H9 (cell line): ENCODE measurements at regions not wholly inside any gene's neighbourhood (a gene's known extent, or its start where the extent isn't known, plus 50 kb on each side); places are given as distances from the start of the nearest gene placed in this dataset.

Experiments used
- DNase-seq: peaks from one replicate; pipeline ENCODE4 v3.0.0-alpha.2; 2017
- H2AFZ ChIP-seq: one replicate; pipeline ENCODE4 v1.6.1; 2013; ENCODE audit warnings: mild to moderate bottlenecking, low read length, control low read depth, moderate library complexity
- H2AK5ac ChIP-seq: 2 replicates; pipeline ENCODE4 v1.6.1; 2013; ENCODE audit warnings: low read length, control low read depth, mixed read lengths; ENCODE audit not compliant: insufficient read length
- H2BK120ac ChIP-seq: one replicate; pipeline ENCODE4 v1.6.1; 2013; ENCODE audit warnings: low read depth, mild to moderate bottlenecking, low read length, control low read depth, inconsistent platforms; ENCODE audit not compliant: poor library complexity, severe bottlenecking
- H2BK12ac ChIP-seq: 2 replicates; pipeline ENCODE4 v1.6.1; 2013; ENCODE audit warnings: low read length, control low read depth, mixed read lengths, low read depth; ENCODE audit not compliant: insufficient read length
- H2BK15ac ChIP-seq: 2 replicates; pipeline ENCODE4 v1.6.1; 2013; ENCODE audit warnings: low read depth, low read length, control low read depth
- H2BK20ac ChIP-seq: one replicate; pipeline ENCODE4 v1.6.1; 2013; ENCODE audit warnings: low read depth, mild to moderate bottlenecking, low read length, control low read depth, inconsistent platforms; ENCODE audit not compliant: poor library complexity, severe bottlenecking
- H2BK5ac ChIP-seq: 2 replicates; pipeline ENCODE4 v1.6.1; 2013; ENCODE audit warnings: low read length, control low read depth, mixed read lengths; ENCODE audit not compliant: insufficient read length
- H3K14ac ChIP-seq: 2 replicates; pipeline ENCODE4 v1.6.1; 2013; ENCODE audit warnings: low read length, control low read depth; ENCODE audit not compliant: insufficient read depth
- H3K18ac ChIP-seq: 2 replicates; pipeline ENCODE4 v1.6.1; 2013; ENCODE audit warnings: low read depth, mild to moderate bottlenecking, mixed read lengths, low read length, control low read depth; ENCODE audit not compliant: insufficient read length
- H3K23ac ChIP-seq: 2 replicates; pipeline ENCODE4 v1.6.1; 2013; ENCODE audit warnings: low read length, control low read depth, mixed read lengths, low read depth; ENCODE audit not compliant: insufficient read length
- H3K23me2 ChIP-seq: 2 replicates; pipeline ENCODE4 v1.6.1; 2013; ENCODE audit warnings: low read depth, mild to moderate bottlenecking, mixed read lengths, low read length, control low read depth; ENCODE audit not compliant: insufficient read length, poor library complexity, severe bottlenecking
- H3K27ac ChIP-seq: 2 replicates; pipeline ENCODE4 v1.5.1; 2013; ENCODE audit warnings: low read length, control low read depth, mixed read lengths, low read depth; ENCODE audit not compliant: insufficient read length
- H3K27me3 ChIP-seq: 2 replicates; pipeline ENCODE4 v1.6.1; 2013; ENCODE audit warnings: low read length, control low read depth, inconsistent platforms; ENCODE audit not compliant: insufficient read depth
- H3K4ac ChIP-seq: 2 replicates; pipeline ENCODE4 v1.6.1; 2013; ENCODE audit warnings: low read depth, mild to moderate bottlenecking, control low read depth, inconsistent platforms, low read length, moderate library complexity
- H3K4me1 ChIP-seq: 2 replicates; pipeline ENCODE4 v1.6.1; 2013; ENCODE audit warnings: low read length, control low read depth, inconsistent platforms; ENCODE audit not compliant: insufficient read depth
- H3K4me2 ChIP-seq: 2 replicates; pipeline ENCODE4 v1.6.1; 2013; ENCODE audit warnings: low read length, control low read depth, mixed read lengths; ENCODE audit not compliant: insufficient read length, insufficient read depth
- H3K56ac ChIP-seq: 2 replicates; pipeline ENCODE4 v1.6.1; 2013; ENCODE audit warnings: low read depth, mild to moderate bottlenecking, mixed read lengths, low read length, control low read depth; ENCODE audit not compliant: insufficient read length
- H3K79me1 ChIP-seq: 2 replicates; pipeline ENCODE4 v1.6.1; 2013; ENCODE audit warnings: low read depth, mild to moderate bottlenecking, moderate library complexity, low read length, control low read depth, inconsistent platforms; ENCODE audit not compliant: insufficient read depth, poor library complexity, severe bottlenecking
- H3K79me2 ChIP-seq: 2 replicates; pipeline ENCODE4 v1.6.1; 2013; ENCODE audit warnings: low read length, control low read depth, inconsistent platforms; ENCODE audit not compliant: insufficient read depth
- H3K9ac ChIP-seq: 2 replicates; pipeline ENCODE4 v1.6.1; 2013; ENCODE audit warnings: low read length, control low read depth, mixed read lengths; ENCODE audit not compliant: insufficient read length; ENCODE audit errors: extremely low read depth
- H3K9me3 ChIP-seq: one replicate; pipeline ENCODE4 v1.6.1; 2013; ENCODE audit warnings: low read depth, low read length, inconsistent platforms; ENCODE audit not compliant: control insufficient read depth
- H3T11ph ChIP-seq: one replicate; pipeline ENCODE4 v1.6.1; 2013; ENCODE audit warnings: mild to moderate bottlenecking, low read length, control low read depth, inconsistent platforms
- H4K20me1 ChIP-seq: one replicate; pipeline ENCODE4 v1.6.1; 2013; ENCODE audit not compliant: control insufficient read depth, insufficient read length, insufficient read depth
- H4K5ac ChIP-seq: 2 replicates; pipeline ENCODE4 v1.6.1; 2013; ENCODE audit warnings: low read depth, mild to moderate bottlenecking, mixed read lengths, low read length, control low read depth; ENCODE audit not compliant: insufficient read length
- H4K8ac ChIP-seq: replicated peaks from 2 replicates; pipeline ENCODE4 v1.6.1; 2013; ENCODE audit warnings: low read length, control low read depth, mixed read lengths, low read depth; ENCODE audit not compliant: insufficient read length
- H4K91ac ChIP-seq: 2 replicates; pipeline ENCODE4 v1.6.1; 2013; ENCODE audit warnings: low read depth, mild to moderate bottlenecking, moderate library complexity, mixed read lengths, low read length, control low read depth; ENCODE audit not compliant: insufficient read length
- H3K27ac Mint-ChIP-seq, 3 experiments: 2 replicates in 2 of 3; 3 replicates in 1 of 3; pipeline ENCODE4 v1.8.0; 2020 to 2021; ENCODE audit warnings: mixed read lengths in 3 of 3, mild to moderate bottlenecking in 1 of 3, moderate library complexity in 1 of 3
- H3K27me3 Mint-ChIP-seq: 2 replicates; pipeline ENCODE4 v1.8.0; 2021; ENCODE audit warnings: low read depth, mild to moderate bottlenecking, moderate library complexity, mixed read lengths
- H3K36me3 Mint-ChIP-seq, 3 experiments: 2 replicates in 2 of 3; 3 replicates in 1 of 3; pipeline ENCODE4 v1.8.0; 2020 to 2021; ENCODE audit warnings: low read depth in 3 of 3, mixed read lengths in 3 of 3; ENCODE audit not compliant: insufficient read depth in 1 of 3
- H3K4me1 Mint-ChIP-seq, 2 experiments: 2 replicates each; pipeline ENCODE4 v1.8.0; 2020; ENCODE audit warnings: mixed read lengths in 2 of 2
- H3K4me3 Mint-ChIP-seq, 2 experiments: 2 replicates in 1 of 2; 3 replicates in 1 of 2; pipeline ENCODE4 v1.8.0; 2020 to 2021; ENCODE audit warnings: mild to moderate bottlenecking in 2 of 2, mixed read lengths in 2 of 2, moderate library complexity in 1 of 2
- H3K9me3 Mint-ChIP-seq, 2 experiments: 2 replicates in 1 of 2; 3 replicates in 1 of 2; pipeline ENCODE4 v1.8.0; 2020; ENCODE audit warnings: mild to moderate bottlenecking in 2 of 2, mixed read lengths in 2 of 2, moderate library complexity in 1 of 2
- CTCF ChIP-seq: fragments of 200-600 bp; sonication (generic); conservative IDR thresholded peaks from 3 replicates; pipeline ENCODE4 v1.8.0; 2021; ENCODE audit warnings: antibody characterized with exemption, mild to moderate bottlenecking
- WGBS: extraction: QIAGEN DNeasy Blood & Tissue Kit; methylation state at CpG from one replicate; pipeline ENCODE4 v1.1.7; 2013; ENCODE audit warnings: missing lambda C conversion rate, low lambda C conversion rate, mixed read lengths; ENCODE audit not compliant: insufficient read length; ENCODE audit errors: extremely low coverage; 5-methylcytosine and 5-hydroxymethylcytosine counted together

- H3K27me3 ChIP-seq = no peaks in the 10 kb centered on the region
- H3K4me1 ChIP-seq = peaks cover 31% of the 10 kb centered on the region
- H4K20me1 ChIP-seq = no peaks in the 10 kb centered on the region
- no peak overlapping the region for H2AK5ac ChIP-seq
- no peak overlapping the region for H3K27ac ChIP-seq
- no peak overlapping the region for H2BK120ac ChIP-seq
- DNase-seq = no peak
- no peak overlapping the region for H4K91ac ChIP-seq
- no peak overlapping the region for H3K18ac ChIP-seq
- no peak overlapping the region for H4K8ac ChIP-seq
- no peak overlapping the region for H2BK5ac ChIP-seq
- peaks cover 11% of the 10 kb centered on the region for H3K23me2 ChIP-seq
- Mint-ChIP-seq H3K4me3 (peak overlapping the region; percentile 71 to 87), H3K9me3 (no peaks in the 10 kb centered on the region; a peak in 1 of 5 replicates), H3K27me3 (no peaks in the 10 kb centered on the region; the same call in 1 of the 2 replicates), H3K4me1 (peaks cover 66 to 79% of the 10 kb centered on the region in 2 experiments), H3K36me3 (peaks cover 0 to 28% (median 2%) of the 10 kb centered on the region in 3 experiments; a peak in 2 of 7 replicates), H3K27ac (peak overlapping the region in 1 of 3 experiments; percentile 63; a peak in 2 of 7 replicates)
- no peak overlapping the region for H3K9ac ChIP-seq
- H4K5ac ChIP-seq = no peak overlapping the region
- H3K14ac ChIP-seq = no peak overlapping the region
- WGBS = no CpG with 5 or more reads among the region's 9 CpGs
- no peak overlapping the region for H2BK15ac ChIP-seq
- no peaks in the 10 kb centered on the region for H3K9me3 ChIP-seq
- H2BK12ac ChIP-seq = no peak overlapping the region
- no peaks in the 10 kb centered on the region for H3K79me1 ChIP-seq
- no peak overlapping the region for H3K56ac ChIP-seq
- no peak overlapping the region for H3K4ac ChIP-seq
- no peak overlapping the region for H3K23ac ChIP-seq
- no peak overlapping the region for H2AFZ ChIP-seq
- no peak for TF ChIP-seq CTCF
- H3T11ph ChIP-seq = no peak overlapping the region
- no peak overlapping the region for H2BK20ac ChIP-seq
- H3K79me2 ChIP-seq = peaks cover 40% of the 10 kb centered on the region
- peak overlapping the region; percentile 23 for H3K4me2 ChIP-seq
These were observed 64.3 kb upstream of the UNC93A start for GRCh38 chr6:167226791-167227190.
